Upper lobe of left lung (tissue), 4 donors: ENCODE measurements at regions not wholly inside any gene's neighbourhood (a gene's known extent, or its start where the extent isn't known, plus 50 kb on each side); places are given as distances from the start of the nearest gene placed in this dataset.

ENCODE experiments used
- CTCF ChIP-seq, 6 experiments: fragments of 450-650 bp in 4 of 6; fragments of 200-600 bp in 2 of 6; sonication (generic) in 2 of 6; IDR thresholded peaks; one replicate each; pipeline ENCODE4 v1.5.1; 2016 to 2019; ENCODE audit warnings: antibody characterized with exemption in 6 of 6
- POLR2A ChIP-seq, 4 donors: fragments of 450-650 bp; IDR thresholded peaks; one replicate each; pipeline ENCODE4 v1.5.1; 2016 to 2017; ENCODE audit warnings: antibody characterized with exemption in 4 of 4, mild to moderate bottlenecking in 2 of 4

- no peak for TF ChIP-seq CTCF (IDR thresholded peaks at IDR 0.05)
- no peak for TF ChIP-seq POLR2A (IDR thresholded peaks at IDR 0.05)
Observed at GRCh38 chr13:39926345-39926744, 270.9 kb downstream of the COG6 start.
